ENCODE measurements at regions not wholly inside any gene's neighbourhood (a gene's known extent, or its start where the extent isn't known, plus 50 kb on each side); places are given as distances from the start of the nearest gene placed in this dataset.
A peak's percentile ranks its signal among the peaks of the same experiment; 100 is the strongest.

- FAIRE-seq = no peak
Observed at GRCh38 chr5:90185897-90186468, 223.6 kb downstream of the CETN3 start.

GRCh38 chr5:90184764-90185163, 224.8 kb downstream of the CETN3 start:
- FAIRE-seq = no peak

GRCh38 chr5:90182726-90183125, 226.8 kb downstream of the CETN3 start:
- no peak for FAIRE-seq

- no peak for FAIRE-seq
Observed at GRCh38 chr5:90174236-90174635, 235.3 kb downstream of the CETN3 start.

- FAIRE-seq = peak; percentile 45
Observed at GRCh38 chr5:90173299-90174030, 236.1 kb downstream of the CETN3 start.

GRCh38 chr5:90171466-90171865, 238.1 kb downstream of the CETN3 start:
- no peak for FAIRE-seq

- FAIRE-seq = peak; percentile 45
Observed at GRCh38 chr5:90170261-90170660, 239.3 kb downstream of the CETN3 start.

GRCh38 chr5:90169078-90169477, 240.5 kb downstream of the CETN3 start:
- FAIRE-seq = no peak

GRCh38 chr5:90168399-90168798, 241.2 kb downstream of the CETN3 start:
- FAIRE-seq = no peak

GRCh38 chr5:90166816-90167215, 242.7 kb downstream of the CETN3 start:
- no peak for FAIRE-seq

- no peak for FAIRE-seq
Observed at GRCh38 chr5:90162324-90162723, 247.2 kb downstream of the CETN3 start.

- FAIRE-seq = no peak
Observed at GRCh38 chr5:90161414-90161813, 248.1 kb downstream of the CETN3 start.

- no peak for FAIRE-seq
Observed at GRCh38 chr5:90158131-90158530, 251.4 kb downstream of the CETN3 start.

GRCh38 chr5:90153031-90153430, 256.5 kb downstream of the CETN3 start:
- FAIRE-seq = no peak

GRCh38 chr5:90144625-90145327, 264.8 kb downstream of the CETN3 start:
- no peak for FAIRE-seq

GRCh38 chr5:90142541-90142940, 267.0 kb downstream of the CETN3 start:
- FAIRE-seq = no peak

- FAIRE-seq = no peak
Observed at GRCh38 chr5:90141984-90142383, 267.6 kb downstream of the CETN3 start.

GRCh38 chr5:90136952-90137528, 272.5 kb downstream of the CETN3 start:
- FAIRE-seq = no peak

GRCh38 chr5:90135779-90136378, 273.7 kb downstream of the CETN3 start:
- no peak for FAIRE-seq

- FAIRE-seq = no peak
Observed at GRCh38 chr5:90134892-90135291, 274.7 kb downstream of the CETN3 start.

GRCh38 chr5:90134381-90134780, 275.2 kb downstream of the CETN3 start:
- FAIRE-seq = no peak

GRCh38 chr5:90133941-90134340, 275.6 kb downstream of the CETN3 start:
- no peak for FAIRE-seq

- no peak for FAIRE-seq
Observed at GRCh38 chr5:90131383-90132133, 278.0 kb downstream of the CETN3 start.
